CD4-positive, CD25-positive, alpha-beta regulatory T cell (primary cell): ENCODE measurements at regions not wholly inside any gene's neighbourhood (a gene's known extent, or its start where the extent isn't known, plus 50 kb on each side); places are given as distances from the start of the nearest gene placed in this dataset.
"Not testable (repeated sequence)": the region's sequence is repeated elsewhere in the genome, so short reads cannot be mapped to it uniquely, and the experiment has no call there.

Experiments used
- ATAC-seq, 2 donors: fragments of 150-1000 bp; cut with Tn5 transposase; one replicate each; pipeline ENCODE4 v1.10.0; 2021; ENCODE audit warnings: low read depth in 2 of 2, moderate number of reproducible peaks in 2 of 2, moderate library complexity in 1 of 2
- DNase-seq, 3 donors: peaks; one replicate each; pipeline versions ENCODE4 v3.0.0 to v3.0.0-alpha.2; 2012 to 2022; ENCODE audit warnings: mixed read lengths in 1 of 3
- H3K27ac ChIP-seq: one replicate; pipeline ENCODE4 v1.7.0; 2013; ENCODE audit warnings: mild to moderate bottlenecking, low read length; ENCODE audit not compliant: insufficient read depth, poor library complexity, severe bottlenecking
- H3K27me3 ChIP-seq: one replicate; pipeline ENCODE4 v1.7.0; 2013; ENCODE audit warnings: low read length; ENCODE audit not compliant: control insufficient read depth, insufficient read depth
- H3K36me3 ChIP-seq: one replicate; pipeline ENCODE4 v1.7.0; 2013; ENCODE audit warnings: mild to moderate bottlenecking, low read length, moderate library complexity; ENCODE audit not compliant: control insufficient read depth, insufficient read depth
- H3K4me1 ChIP-seq: 2 replicates; pipeline ENCODE4 v1.7.0; 2013; ENCODE audit warnings: mild to moderate bottlenecking, low read length; ENCODE audit not compliant: insufficient read depth, control insufficient read depth, poor library complexity, severe bottlenecking
- H3K4me3 ChIP-seq: one replicate; pipeline ENCODE4 v1.7.0; 2013; ENCODE audit warnings: low read depth, mild to moderate bottlenecking, low read length, moderate library complexity
- H3K9me3 ChIP-seq, 2 experiments: 1 replicate in 1 of 2; 2 replicates in 1 of 2; pipeline ENCODE4 v1.7.0; 2013; ENCODE audit warnings: low read length in 2 of 2, mild to moderate bottlenecking in 1 of 2, moderate library complexity in 1 of 2; ENCODE audit not compliant: control insufficient read depth in 2 of 2
- H3K27ac Mint-ChIP-seq, 3 donors: one replicate each; pipeline ENCODE4 v1.8.0; 2020 to 2022; ENCODE audit warnings: mild to moderate bottlenecking in 3 of 3, mixed read lengths in 3 of 3, moderate library complexity in 2 of 3
- H3K27me3 Mint-ChIP-seq: one replicate; pipeline ENCODE4 v1.8.0; 2022; ENCODE audit warnings: mild to moderate bottlenecking, mixed read lengths
- H3K36me3 Mint-ChIP-seq: one replicate; pipeline ENCODE4 v1.8.0; 2020; ENCODE audit warnings: mixed read lengths
- H3K4me1 Mint-ChIP-seq, 4 donors: one replicate each; pipeline ENCODE4 v1.8.0; 2020 to 2022; ENCODE audit warnings: mixed read lengths in 4 of 4, mild to moderate bottlenecking in 1 of 4
- H3K4me3 Mint-ChIP-seq, 4 donors: one replicate each; pipeline ENCODE4 v1.8.0; 2020 to 2022; ENCODE audit warnings: mild to moderate bottlenecking in 4 of 4, mixed read lengths in 4 of 4, moderate library complexity in 3 of 4
- H3K9me3 Mint-ChIP-seq, 7 donors: one replicate each; pipeline ENCODE4 v1.8.0; 2020 to 2022; ENCODE audit warnings: mixed read lengths in 7 of 7, mild to moderate bottlenecking in 3 of 7, moderate library complexity in 2 of 7

DNA sequence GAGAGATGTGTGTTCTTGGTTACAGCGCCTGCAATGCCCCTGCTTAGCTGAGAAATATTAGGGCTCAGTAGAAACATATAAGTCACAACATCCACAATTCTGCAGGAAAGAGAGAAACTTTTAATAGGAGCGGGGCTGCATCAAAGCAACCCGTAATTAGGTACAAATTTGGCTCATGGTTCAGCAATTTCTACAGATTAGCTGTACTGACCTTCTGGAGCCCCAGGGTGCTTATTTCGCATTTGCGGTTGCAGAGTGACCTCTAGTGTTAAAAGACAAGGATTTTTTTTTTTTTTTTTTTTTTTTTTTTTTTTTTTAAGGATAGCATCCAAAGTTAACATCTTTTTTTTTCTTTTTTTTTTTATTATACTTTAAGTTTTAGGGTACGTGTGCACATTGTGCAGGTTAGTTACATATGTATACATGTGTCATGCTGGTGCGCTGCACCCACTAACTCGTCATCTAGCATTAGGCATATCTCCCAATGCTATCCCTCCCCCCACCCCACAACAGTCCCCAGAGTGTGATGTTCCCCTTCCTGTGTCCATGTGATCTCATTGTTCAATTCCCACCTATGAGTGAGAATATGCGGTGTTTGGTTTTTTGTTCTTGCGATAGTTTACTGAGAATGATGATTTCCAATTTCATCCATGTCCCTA, 334.7 kb downstream of the ARRDC4 start:
- not testable (repeated sequence) for H3K4me3 Mint-ChIP-seq, ATAC-seq, H3K4me1 ChIP-seq, H3K36me3 Mint-ChIP-seq, H3K27ac ChIP-seq, H3K4me1 Mint-ChIP-seq, H3K9me3 ChIP-seq, H3K36me3 ChIP-seq, H3K27me3 ChIP-seq, H3K4me3 ChIP-seq, H3K27me3 Mint-ChIP-seq, H3K9me3 Mint-ChIP-seq, H3K27ac Mint-ChIP-seq
- peak in 1 of 3 donors; percentile 3 for DNase-seq

GRCh38 chr15:98296653-98297052, 336.1 kb downstream of the ARRDC4 start:
- no peaks in the 10 kb centered on the region for H3K36me3 Mint-ChIP-seq
- no peaks in the 10 kb centered on the region for H3K9me3 ChIP-seq

GRCh38 chr15:98304371-98304770, 343.9 kb downstream of the ARRDC4 start:
- Histone ChIP-seq H3K9me3 (no peaks in the 10 kb centered on the region), H3K36me3 (no peaks in the 10 kb centered on the region), H3K27ac (no peak overlapping the region), H3K27me3 (no peaks in the 10 kb centered on the region), H3K4me1 (no peaks in the 10 kb centered on the region), H3K4me3 (no peak overlapping the region)
- ATAC-seq (no peak), DNase-seq (no peak)
- no peaks in the 10 kb centered on the region for H3K27me3 Mint-ChIP-seq
- no peaks in the 10 kb centered on the region for H3K36me3 Mint-ChIP-seq
- H3K4me1 Mint-ChIP-seq: no peaks in the 10 kb centered on the region
- peaks cover 0 to 6% (median 2%) of the 10 kb centered on the region in 7 donors for H3K9me3 Mint-ChIP-seq
- no peak overlapping the region for H3K4me3 Mint-ChIP-seq
- H3K27ac Mint-ChIP-seq: no peak overlapping the region

More at GRCh38 chr15:98296653-98297052, 336.1 kb downstream of the ARRDC4 start:
- no peak for ATAC-seq
- H3K4me3 Mint-ChIP-seq: no peak overlapping the region
- Histone ChIP-seq H3K27ac (no peak overlapping the region), H3K27me3 (no peaks in the 10 kb centered on the region), H3K4me3 (no peak overlapping the region), H3K4me1 (no peaks in the 10 kb centered on the region), H3K36me3 (no peaks in the 10 kb centered on the region)
- H3K9me3 Mint-ChIP-seq: peaks cover 0 to 2% (median 0%) of the 10 kb centered on the region in 7 donors
- H3K4me1 Mint-ChIP-seq: no peaks in the 10 kb centered on the region
- H3K27ac Mint-ChIP-seq: no peak overlapping the region
- DNase-seq: no peak
- H3K27me3 Mint-ChIP-seq: no peaks in the 10 kb centered on the region

DNA sequence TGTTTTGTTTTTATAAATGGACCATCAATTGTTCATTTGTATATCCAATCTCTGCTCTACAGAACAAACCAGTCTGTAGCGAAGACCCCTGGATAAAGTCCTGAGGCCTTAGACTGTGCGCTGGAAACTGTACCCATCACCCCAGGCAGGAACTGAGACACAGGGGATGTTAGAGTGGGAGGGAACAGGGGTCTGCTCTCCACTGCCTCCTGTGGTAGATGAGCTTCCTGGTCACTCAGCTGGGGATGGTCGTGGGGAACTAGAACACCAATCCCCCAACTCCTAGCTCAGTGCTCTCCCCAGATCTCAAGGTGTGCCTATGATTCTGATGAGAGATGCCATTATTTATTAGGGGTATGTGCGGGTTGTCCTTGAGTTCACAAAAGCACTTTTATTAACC, 340.2 kb upstream of the IGF1R start:
- Histone ChIP-seq H3K27me3 (no peaks in the 10 kb centered on the region), H3K9me3 (no peaks in the 10 kb centered on the region), H3K4me3 (no peak overlapping the region), H3K36me3 (no peaks in the 10 kb centered on the region), H3K4me1 (no peaks in the 10 kb centered on the region), H3K27ac (no peak overlapping the region)
- H3K4me1 Mint-ChIP-seq: peaks cover 0 to 2% (median 0%) of the 10 kb centered on the region in 4 donors
- peaks cover 0 to 6% (median 1%) of the 10 kb centered on the region in 7 donors for H3K9me3 Mint-ChIP-seq
- no peak for DNase-seq
- ATAC-seq: no peak
- H3K27ac Mint-ChIP-seq: no peak overlapping the region
- no peaks in the 10 kb centered on the region for H3K36me3 Mint-ChIP-seq
- H3K27me3 Mint-ChIP-seq: no peaks in the 10 kb centered on the region
- H3K4me3 Mint-ChIP-seq: no peak overlapping the region

DNA sequence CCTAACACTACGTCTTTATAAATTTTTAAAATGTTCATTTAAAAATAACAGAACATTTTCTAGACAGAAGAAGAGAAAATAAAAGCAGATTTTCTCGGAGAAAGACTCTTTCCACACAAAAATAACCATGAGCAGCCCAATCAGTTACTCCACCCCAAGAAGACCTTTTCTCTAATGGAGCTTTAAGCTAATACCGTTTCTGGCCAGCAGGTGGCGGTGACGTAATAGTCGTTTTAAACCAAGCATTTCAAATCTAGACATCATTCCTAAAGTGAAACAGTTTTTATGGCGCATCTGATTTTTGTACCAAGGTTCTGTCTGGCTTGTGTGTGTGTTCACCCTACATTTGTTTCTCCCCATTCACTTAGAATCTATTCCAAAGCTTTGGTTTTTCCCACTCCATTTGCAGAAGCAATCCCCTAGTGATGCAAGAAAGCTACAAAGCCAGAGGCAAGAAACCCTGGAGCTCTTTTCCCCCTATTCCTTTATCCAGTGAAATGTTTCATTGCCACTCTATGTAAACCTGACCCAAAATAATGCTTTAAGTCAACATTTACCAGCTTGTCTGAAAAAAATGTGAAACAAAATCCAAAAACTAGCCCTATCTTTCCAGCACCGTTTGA, 336.7 kb upstream of the IGF1R start:
- DNase-seq (peak; percentile 23 to 76 (median 41)), ATAC-seq (no peak)
- no peaks in the 10 kb centered on the region for H3K27me3 ChIP-seq
- no peaks in the 10 kb centered on the region for H3K4me1 ChIP-seq
- H3K9me3 ChIP-seq: no peaks in the 10 kb centered on the region
- no peaks in the 10 kb centered on the region for H3K36me3 Mint-ChIP-seq
- H3K27ac ChIP-seq: no peak overlapping the region
- no peak overlapping the region for H3K4me3 Mint-ChIP-seq
- no peak overlapping the region for H3K27ac Mint-ChIP-seq
- no peaks in the 10 kb centered on the region for H3K27me3 Mint-ChIP-seq
- peaks cover 0 to 2% (median 0%) of the 10 kb centered on the region in 4 donors for H3K4me1 Mint-ChIP-seq
- no peaks in the 10 kb centered on the region for H3K36me3 ChIP-seq
- H3K4me3 ChIP-seq: no peak overlapping the region
- H3K9me3 Mint-ChIP-seq: peaks cover 0 to 6% (median 1%) of the 10 kb centered on the region in 7 donors

- Mint-ChIP-seq H3K9me3 (peaks cover 0 to 1% (median 0%) of the 10 kb centered on the region in 7 donors), H3K27ac (no peak overlapping the region), H3K4me1 (peaks cover 0 to 2% (median 0%) of the 10 kb centered on the region in 4 donors), H3K36me3 (no peaks in the 10 kb centered on the region), H3K4me3 (no peak overlapping the region), H3K27me3 (no peaks in the 10 kb centered on the region)
- Histone ChIP-seq H3K4me3 (no peak overlapping the region), H3K4me1 (no peaks in the 10 kb centered on the region), H3K27ac (no peak overlapping the region), H3K36me3 (no peaks in the 10 kb centered on the region), H3K27me3 (no peaks in the 10 kb centered on the region), H3K9me3 (no peaks in the 10 kb centered on the region)
- no peak for DNase-seq
- no peak for ATAC-seq
Measured at GRCh38 chr15:98312913-98313312, 335.4 kb upstream of the IGF1R start.

GRCh38 chr15:98315971-98316370, 332.4 kb upstream of the IGF1R start:
- no peaks in the 10 kb centered on the region for H3K36me3 Mint-ChIP-seq

GRCh38 chr15:98321896-98322295, 326.4 kb upstream of the IGF1R start:
- no peaks in the 10 kb centered on the region for H3K27me3 ChIP-seq
- H3K36me3 Mint-ChIP-seq: no peaks in the 10 kb centered on the region
- H3K27ac Mint-ChIP-seq: no peak overlapping the region
- H3K4me1 ChIP-seq: no peaks in the 10 kb centered on the region
- peaks cover 0 to 16% (median 3%) of the 10 kb centered on the region in 7 donors for H3K9me3 Mint-ChIP-seq
- H3K9me3 ChIP-seq: peaks cover 0 to 3% of the 10 kb centered on the region in 2 experiments
- DNase-seq: no peak
- H3K4me1 Mint-ChIP-seq: no peaks in the 10 kb centered on the region
- no peaks in the 10 kb centered on the region for H3K27me3 Mint-ChIP-seq
- no peak for ATAC-seq
- H3K36me3 ChIP-seq: no peaks in the 10 kb centered on the region
- H3K4me3 Mint-ChIP-seq: no peak overlapping the region
- no peak overlapping the region for H3K27ac ChIP-seq
- H3K4me3 ChIP-seq: no peak overlapping the region

More at GRCh38 chr15:98315971-98316370, 332.4 kb upstream of the IGF1R start:
- H3K4me1 Mint-ChIP-seq: peaks cover 0 to 2% (median 0%) of the 10 kb centered on the region in 4 donors
- no peak overlapping the region for H3K27ac Mint-ChIP-seq
- Histone ChIP-seq H3K4me1 (no peaks in the 10 kb centered on the region), H3K36me3 (no peaks in the 10 kb centered on the region), H3K4me3 (no peak overlapping the region), H3K27ac (no peak overlapping the region), H3K27me3 (no peaks in the 10 kb centered on the region), H3K9me3 (no peaks in the 10 kb centered on the region)
- no peak for ATAC-seq
- no peak for DNase-seq
- H3K27me3 Mint-ChIP-seq: no peaks in the 10 kb centered on the region
- H3K9me3 Mint-ChIP-seq: peaks cover 0 to 6% (median 1%) of the 10 kb centered on the region in 7 donors
- no peak overlapping the region for H3K4me3 Mint-ChIP-seq
